ENCODE measurements at regions not wholly inside any gene's neighbourhood (a gene's known extent, or its start where the extent isn't known, plus 50 kb on each side); places are given as distances from the start of the nearest gene placed in this dataset.

DNA sequence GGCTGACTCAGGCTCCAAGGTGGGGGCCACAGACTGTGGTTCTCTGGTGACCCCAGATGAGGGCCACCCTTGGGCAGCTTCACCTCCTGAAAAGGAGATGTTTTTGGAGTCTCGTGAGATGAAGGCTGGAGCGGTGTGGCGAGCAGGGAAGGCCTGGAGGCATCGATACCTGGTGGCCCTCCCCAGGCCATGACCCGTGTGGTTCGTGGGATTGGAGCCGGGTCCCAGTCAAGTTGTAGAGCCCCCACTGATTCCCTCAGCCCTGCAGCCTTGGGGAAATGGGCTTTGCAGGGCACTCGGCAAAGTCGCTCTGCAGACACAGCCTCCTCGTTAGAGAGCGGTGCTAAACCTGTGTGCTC is 1083.4 kb downstream of the BRD1 start:
- no peak for TF ChIP-seq CTCF (IDR thresholded peaks at IDR 0.05; ENCODE audit: insufficient read depth, low read length, poor library complexity, severe bottlenecking)
- TF ChIP-seq EZH2phosphoT487 (conservative IDR thresholded peaks at IDR 0.05; ENCODE audit: low read length): no peak
